H9 (cell line): ENCODE measurements at regions not wholly inside any gene's neighbourhood (a gene's known extent, or its start where the extent isn't known, plus 50 kb on each side); places are given as distances from the start of the nearest gene placed in this dataset.

Source experiments
- DNase-seq: peaks from one replicate; pipeline ENCODE4 v3.0.0-alpha.2; 2017
- H2AFZ ChIP-seq: one replicate; pipeline ENCODE4 v1.6.1; 2013; ENCODE audit warnings: mild to moderate bottlenecking, low read length, control low read depth, moderate library complexity
- H2AK5ac ChIP-seq: 2 replicates; pipeline ENCODE4 v1.6.1; 2013; ENCODE audit warnings: low read length, control low read depth, mixed read lengths; ENCODE audit not compliant: insufficient read length
- H2BK120ac ChIP-seq: one replicate; pipeline ENCODE4 v1.6.1; 2013; ENCODE audit warnings: low read depth, mild to moderate bottlenecking, low read length, control low read depth, inconsistent platforms; ENCODE audit not compliant: poor library complexity, severe bottlenecking
- H2BK12ac ChIP-seq: 2 replicates; pipeline ENCODE4 v1.6.1; 2013; ENCODE audit warnings: low read length, control low read depth, mixed read lengths, low read depth; ENCODE audit not compliant: insufficient read length
- H2BK15ac ChIP-seq: 2 replicates; pipeline ENCODE4 v1.6.1; 2013; ENCODE audit warnings: low read depth, low read length, control low read depth
- H2BK20ac ChIP-seq: one replicate; pipeline ENCODE4 v1.6.1; 2013; ENCODE audit warnings: low read depth, mild to moderate bottlenecking, low read length, control low read depth, inconsistent platforms; ENCODE audit not compliant: poor library complexity, severe bottlenecking
- H2BK5ac ChIP-seq: 2 replicates; pipeline ENCODE4 v1.6.1; 2013; ENCODE audit warnings: low read length, control low read depth, mixed read lengths; ENCODE audit not compliant: insufficient read length
- H3K14ac ChIP-seq: 2 replicates; pipeline ENCODE4 v1.6.1; 2013; ENCODE audit warnings: low read length, control low read depth; ENCODE audit not compliant: insufficient read depth
- H3K18ac ChIP-seq: 2 replicates; pipeline ENCODE4 v1.6.1; 2013; ENCODE audit warnings: low read depth, mild to moderate bottlenecking, mixed read lengths, low read length, control low read depth; ENCODE audit not compliant: insufficient read length
- H3K23ac ChIP-seq: 2 replicates; pipeline ENCODE4 v1.6.1; 2013; ENCODE audit warnings: low read length, control low read depth, mixed read lengths, low read depth; ENCODE audit not compliant: insufficient read length
- H3K23me2 ChIP-seq: 2 replicates; pipeline ENCODE4 v1.6.1; 2013; ENCODE audit warnings: low read depth, mild to moderate bottlenecking, mixed read lengths, low read length, control low read depth; ENCODE audit not compliant: insufficient read length, poor library complexity, severe bottlenecking
- H3K27ac ChIP-seq: 2 replicates; pipeline ENCODE4 v1.5.1; 2013; ENCODE audit warnings: low read length, control low read depth, mixed read lengths, low read depth; ENCODE audit not compliant: insufficient read length
- H3K27me3 ChIP-seq: 2 replicates; pipeline ENCODE4 v1.6.1; 2013; ENCODE audit warnings: low read length, control low read depth, inconsistent platforms; ENCODE audit not compliant: insufficient read depth
- H3K4ac ChIP-seq: 2 replicates; pipeline ENCODE4 v1.6.1; 2013; ENCODE audit warnings: low read depth, mild to moderate bottlenecking, control low read depth, inconsistent platforms, low read length, moderate library complexity
- H3K4me1 ChIP-seq: 2 replicates; pipeline ENCODE4 v1.6.1; 2013; ENCODE audit warnings: low read length, control low read depth, inconsistent platforms; ENCODE audit not compliant: insufficient read depth
- H3K4me2 ChIP-seq: 2 replicates; pipeline ENCODE4 v1.6.1; 2013; ENCODE audit warnings: low read length, control low read depth, mixed read lengths; ENCODE audit not compliant: insufficient read length, insufficient read depth
- H3K56ac ChIP-seq: 2 replicates; pipeline ENCODE4 v1.6.1; 2013; ENCODE audit warnings: low read depth, mild to moderate bottlenecking, mixed read lengths, low read length, control low read depth; ENCODE audit not compliant: insufficient read length
- H3K79me1 ChIP-seq: 2 replicates; pipeline ENCODE4 v1.6.1; 2013; ENCODE audit warnings: low read depth, mild to moderate bottlenecking, moderate library complexity, low read length, control low read depth, inconsistent platforms; ENCODE audit not compliant: insufficient read depth, poor library complexity, severe bottlenecking
- H3K79me2 ChIP-seq: 2 replicates; pipeline ENCODE4 v1.6.1; 2013; ENCODE audit warnings: low read length, control low read depth, inconsistent platforms; ENCODE audit not compliant: insufficient read depth
- H3K9ac ChIP-seq: 2 replicates; pipeline ENCODE4 v1.6.1; 2013; ENCODE audit warnings: low read length, control low read depth, mixed read lengths; ENCODE audit not compliant: insufficient read length; ENCODE audit errors: extremely low read depth
- H3K9me3 ChIP-seq: one replicate; pipeline ENCODE4 v1.6.1; 2013; ENCODE audit warnings: low read depth, low read length, inconsistent platforms; ENCODE audit not compliant: control insufficient read depth
- H3T11ph ChIP-seq: one replicate; pipeline ENCODE4 v1.6.1; 2013; ENCODE audit warnings: mild to moderate bottlenecking, low read length, control low read depth, inconsistent platforms
- H4K20me1 ChIP-seq: one replicate; pipeline ENCODE4 v1.6.1; 2013; ENCODE audit not compliant: control insufficient read depth, insufficient read length, insufficient read depth
- H4K5ac ChIP-seq: 2 replicates; pipeline ENCODE4 v1.6.1; 2013; ENCODE audit warnings: low read depth, mild to moderate bottlenecking, mixed read lengths, low read length, control low read depth; ENCODE audit not compliant: insufficient read length
- H4K8ac ChIP-seq: replicated peaks from 2 replicates; pipeline ENCODE4 v1.6.1; 2013; ENCODE audit warnings: low read length, control low read depth, mixed read lengths, low read depth; ENCODE audit not compliant: insufficient read length
- H4K91ac ChIP-seq: 2 replicates; pipeline ENCODE4 v1.6.1; 2013; ENCODE audit warnings: low read depth, mild to moderate bottlenecking, moderate library complexity, mixed read lengths, low read length, control low read depth; ENCODE audit not compliant: insufficient read length
- H3K27ac Mint-ChIP-seq, 3 experiments: 2 replicates in 2 of 3; 3 replicates in 1 of 3; pipeline ENCODE4 v1.8.0; 2020 to 2021; ENCODE audit warnings: mixed read lengths in 3 of 3, mild to moderate bottlenecking in 1 of 3, moderate library complexity in 1 of 3
- H3K27me3 Mint-ChIP-seq: 2 replicates; pipeline ENCODE4 v1.8.0; 2021; ENCODE audit warnings: low read depth, mild to moderate bottlenecking, moderate library complexity, mixed read lengths
- H3K36me3 Mint-ChIP-seq, 3 experiments: 2 replicates in 2 of 3; 3 replicates in 1 of 3; pipeline ENCODE4 v1.8.0; 2020 to 2021; ENCODE audit warnings: low read depth in 3 of 3, mixed read lengths in 3 of 3; ENCODE audit not compliant: insufficient read depth in 1 of 3
- H3K4me1 Mint-ChIP-seq, 2 experiments: 2 replicates each; pipeline ENCODE4 v1.8.0; 2020; ENCODE audit warnings: mixed read lengths in 2 of 2
- H3K4me3 Mint-ChIP-seq, 2 experiments: 2 replicates in 1 of 2; 3 replicates in 1 of 2; pipeline ENCODE4 v1.8.0; 2020 to 2021; ENCODE audit warnings: mild to moderate bottlenecking in 2 of 2, mixed read lengths in 2 of 2, moderate library complexity in 1 of 2
- H3K9me3 Mint-ChIP-seq, 2 experiments: 2 replicates in 1 of 2; 3 replicates in 1 of 2; pipeline ENCODE4 v1.8.0; 2020; ENCODE audit warnings: mild to moderate bottlenecking in 2 of 2, mixed read lengths in 2 of 2, moderate library complexity in 1 of 2
- WGBS: extraction: QIAGEN DNeasy Blood & Tissue Kit; methylation state at CpG from one replicate; pipeline ENCODE4 v1.1.7; 2013; ENCODE audit warnings: missing lambda C conversion rate, low lambda C conversion rate, mixed read lengths; ENCODE audit not compliant: insufficient read length; ENCODE audit errors: extremely low coverage; 5-methylcytosine and 5-hydroxymethylcytosine counted together
- TF ChIP-seq, protein P1 (sequence below): fragments of 200-600 bp; sonication (generic); conservative IDR thresholded peaks from 3 replicates; pipeline ENCODE4 v1.8.0; 2021; ENCODE audit warnings: antibody characterized with exemption, mild to moderate bottlenecking

DNA sequence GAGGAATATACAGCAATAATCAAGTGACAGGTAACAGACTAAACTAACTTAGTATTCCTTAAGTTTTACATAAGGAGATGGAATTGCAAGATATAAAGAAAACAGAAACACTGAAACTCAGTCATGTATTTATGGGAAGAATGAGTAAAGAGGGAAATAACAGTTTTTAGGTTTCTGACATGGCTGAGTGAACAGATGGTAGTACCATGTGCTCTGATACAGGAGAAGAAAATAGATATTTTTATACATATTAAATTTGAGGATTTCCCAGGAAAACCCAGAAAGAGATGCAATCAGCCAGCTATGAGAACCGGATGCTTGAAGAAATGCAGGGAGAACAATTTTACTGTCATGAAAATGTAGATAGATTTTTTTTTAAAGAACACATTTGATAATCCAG, 669.5 kb upstream of the GRM3 start:
- Histone ChIP-seq H3T11ph (no peak overlapping the region), H3K27ac (no peak overlapping the region), H2AFZ (no peak overlapping the region), H3K4me1 (no peaks in the 10 kb centered on the region; the same call in 1 of the 2 replicates), H4K8ac (no peak overlapping the region), H4K20me1 (no peaks in the 10 kb centered on the region), H4K91ac (no peak overlapping the region), H3K18ac (no peak overlapping the region), H3K23ac (no peak overlapping the region), H4K5ac (no peak overlapping the region), H3K27me3 (no peaks in the 10 kb centered on the region), H2AK5ac (no peak overlapping the region), H3K79me1 (no peaks in the 10 kb centered on the region), H2BK15ac (no peak overlapping the region), H2BK5ac (no peak overlapping the region), H2BK20ac (no peak overlapping the region), H3K4ac (no peak overlapping the region), H3K79me2 (no peaks in the 10 kb centered on the region), H3K23me2 (no peaks in the 10 kb centered on the region), H3K9ac (no peak overlapping the region), H3K4me2 (no peak overlapping the region), H2BK120ac (no peak overlapping the region), H3K56ac (no peak overlapping the region), H3K14ac (no peak overlapping the region), H2BK12ac (no peak overlapping the region), H3K9me3 (no peaks in the 10 kb centered on the region)
- DNase-seq = no peak
- TF ChIP-seq, protein P1, sequence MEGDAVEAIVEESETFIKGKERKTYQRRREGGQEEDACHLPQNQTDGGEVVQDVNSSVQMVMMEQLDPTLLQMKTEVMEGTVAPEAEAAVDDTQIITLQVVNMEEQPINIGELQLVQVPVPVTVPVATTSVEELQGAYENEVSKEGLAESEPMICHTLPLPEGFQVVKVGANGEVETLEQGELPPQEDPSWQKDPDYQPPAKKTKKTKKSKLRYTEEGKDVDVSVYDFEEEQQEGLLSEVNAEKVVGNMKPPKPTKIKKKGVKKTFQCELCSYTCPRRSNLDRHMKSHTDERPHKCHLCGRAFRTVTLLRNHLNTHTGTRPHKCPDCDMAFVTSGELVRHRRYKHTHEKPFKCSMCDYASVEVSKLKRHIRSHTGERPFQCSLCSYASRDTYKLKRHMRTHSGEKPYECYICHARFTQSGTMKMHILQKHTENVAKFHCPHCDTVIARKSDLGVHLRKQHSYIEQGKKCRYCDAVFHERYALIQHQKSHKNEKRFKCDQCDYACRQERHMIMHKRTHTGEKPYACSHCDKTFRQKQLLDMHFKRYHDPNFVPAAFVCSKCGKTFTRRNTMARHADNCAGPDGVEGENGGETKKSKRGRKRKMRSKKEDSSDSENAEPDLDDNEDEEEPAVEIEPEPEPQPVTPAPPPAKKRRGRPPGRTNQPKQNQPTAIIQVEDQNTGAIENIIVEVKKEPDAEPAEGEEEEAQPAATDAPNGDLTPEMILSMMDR = no peak
- no peaks in the 10 kb centered on the region for H3K27me3 Mint-ChIP-seq
- H3K4me1 Mint-ChIP-seq = peaks cover 8 to 16% of the 10 kb centered on the region in 2 experiments
- H3K4me3 Mint-ChIP-seq = no peak overlapping the region
- H3K9me3 Mint-ChIP-seq = no peaks in the 10 kb centered on the region
- no peak overlapping the region for H3K27ac Mint-ChIP-seq
- no peaks in the 10 kb centered on the region for H3K36me3 Mint-ChIP-seq
- no CpG with 5 or more reads among the region's 1 CpG for WGBS
